Liver (tissue), 8 donors: ENCODE measurements at regions not wholly inside any gene's neighbourhood (a gene's known extent, or its start where the extent isn't known, plus 50 kb on each side); places are given as distances from the start of the nearest gene placed in this dataset.

ENCODE experiments used
- DNase-seq: peaks from one replicate; pipeline ENCODE4 v3.0.0-alpha.2; 2017; ENCODE audit warnings: low spot score
- H3K27ac ChIP-seq, 2 donors: one replicate each; pipeline ENCODE4 v1.7.0; 2013; ENCODE audit warnings: inconsistent platforms in 2 of 2, low read length in 2 of 2, control low read depth in 1 of 2, low read depth in 1 of 2, mild to moderate bottlenecking in 1 of 2
- H3K27me3 ChIP-seq, 4 donors: one replicate each; pipeline versions ENCODE4 v1.6.1 to v1.7.0; 2013; ENCODE audit warnings: low read length in 3 of 4, inconsistent platforms in 1 of 4, mild to moderate bottlenecking in 1 of 4, moderate library complexity in 1 of 4; ENCODE audit not compliant: control insufficient read depth in 4 of 4, insufficient read depth in 4 of 4
- H3K36me3 ChIP-seq, 4 donors: one replicate each; pipeline versions ENCODE4 v1.6.1 to v1.7.0; 2013; ENCODE audit warnings: low read length in 3 of 4, mild to moderate bottlenecking in 3 of 4, low read depth in 1 of 4, moderate library complexity in 1 of 4; ENCODE audit not compliant: control insufficient read depth in 4 of 4, insufficient read depth in 3 of 4
- H3K4me1 ChIP-seq, 4 donors: one replicate each; pipeline versions ENCODE4 v1.6.1 to v1.7.0; 2013; ENCODE audit warnings: low read length in 3 of 4, mild to moderate bottlenecking in 3 of 4, moderate library complexity in 1 of 4; ENCODE audit not compliant: control insufficient read depth in 4 of 4, insufficient read depth in 4 of 4
- H3K4me3 ChIP-seq, 3 donors: one replicate each; pipeline versions ENCODE4 v1.6.1 to v1.7.0; 2013; ENCODE audit warnings: low read length in 3 of 3, control low read depth in 1 of 3, low read depth in 1 of 3, mild to moderate bottlenecking in 1 of 3
- H3K9ac ChIP-seq, 2 donors: one replicate each; pipeline ENCODE4 v1.7.0; 2013; ENCODE audit warnings: low read length in 2 of 2, mild to moderate bottlenecking in 2 of 2, moderate library complexity in 2 of 2, control low read depth in 1 of 2, low read depth in 1 of 2
- H3K9me3 ChIP-seq, 4 donors: one replicate each; pipeline versions ENCODE4 v1.6.1 to v1.7.0; 2013; ENCODE audit warnings: low read length in 3 of 4; ENCODE audit not compliant: control insufficient read depth in 4 of 4
- EGR1 ChIP-seq, 2 donors: IDR thresholded peaks; 2 replicates each; pipeline ENCODE4 v1.6.1; 2016 to 2018; ENCODE audit warnings: antibody characterized with exemption in 2 of 2, low read depth in 2 of 2
- FOXA1 ChIP-seq: IDR thresholded peaks from 2 replicates; pipeline ENCODE4 v1.6.1; 2016; ENCODE audit warnings: antibody characterized with exemption
- FOXA2 ChIP-seq: IDR thresholded peaks from 2 replicates; pipeline ENCODE4 v1.6.1; 2016; ENCODE audit warnings: antibody characterized with exemption
- GABPA ChIP-seq, 2 donors: IDR thresholded peaks in 1 of 2; conservative IDR thresholded peaks in 1 of 2; 2 replicates each; pipeline ENCODE4 v1.6.1; 2016; ENCODE audit warnings: antibody characterized with exemption in 2 of 2, mild to moderate bottlenecking in 1 of 2, moderate library complexity in 1 of 2
- HNF4A ChIP-seq, 2 donors: conservative IDR thresholded peaks; 2 replicates each; pipeline ENCODE4 v1.6.1; 2016; ENCODE audit warnings: antibody characterized with exemption in 2 of 2, mild to moderate bottlenecking in 2 of 2
- HNF4G ChIP-seq: IDR thresholded peaks from 2 replicates; pipeline ENCODE4 v1.6.1; 2016; ENCODE audit warnings: antibody characterized with exemption
- JUND ChIP-seq, 2 donors: IDR thresholded peaks; 2 replicates each; pipeline ENCODE4 v1.6.1; 2016; ENCODE audit warnings: antibody characterized with exemption in 2 of 2
- MAX ChIP-seq: IDR thresholded peaks from 2 replicates; pipeline ENCODE4 v1.6.1; 2016; ENCODE audit warnings: antibody characterized with exemption
- RAD21 ChIP-seq, 2 donors: IDR thresholded peaks; 2 replicates each; pipeline ENCODE4 v1.6.1; 2016; ENCODE audit warnings: antibody characterized with exemption in 2 of 2, mild to moderate bottlenecking in 2 of 2
- RXRA ChIP-seq, 2 donors: IDR thresholded peaks; 2 replicates each; pipeline ENCODE4 v1.6.1; 2017 to 2018; ENCODE audit warnings: antibody characterized with exemption in 2 of 2, mild to moderate bottlenecking in 1 of 2
- SP1 ChIP-seq: IDR thresholded peaks from 2 replicates; pipeline ENCODE4 v1.6.1; 2018; ENCODE audit warnings: antibody characterized with exemption, mild to moderate bottlenecking
- TAF1 ChIP-seq: conservative IDR thresholded peaks from 2 replicates; pipeline ENCODE4 v1.6.1; 2016; ENCODE audit warnings: antibody characterized with exemption, mild to moderate bottlenecking
- WGBS: extraction: QIAGEN DNeasy Blood & Tissue Kit; methylation state at CpG from one replicate; pipeline ENCODE4 v1.1.7; 2013; 5-methylcytosine and 5-hydroxymethylcytosine counted together
- TF ChIP-seq, protein P1 (sequence below): fragments of 150-350 bp; IDR thresholded peaks from 2 replicates; pipeline ENCODE4 v1.5.1; 2017; ENCODE audit warnings: improper control_type of control experiment, low read depth, low read length; ENCODE audit not compliant: missing input control
- TF ChIP-seq, protein P2 (sequence below): IDR thresholded peaks from 2 replicates; pipeline ENCODE4 v1.6.1; 2016; ENCODE audit warnings: antibody characterized with exemption
- TF ChIP-seq, protein P3 (sequence below): IDR thresholded peaks from 2 replicates; pipeline ENCODE4 v1.6.1; 2016; ENCODE audit warnings: antibody characterized with exemption
- TF ChIP-seq, protein P4 (sequence below): IDR thresholded peaks from 2 replicates; pipeline ENCODE4 v1.6.1; 2016; ENCODE audit warnings: antibody characterized with exemption, mild to moderate bottlenecking
- donor health status: healthy.
- donor health status: healthy.
- donor health status: healthy.
- donor health status: healthy.
- donor health status: healthy.

GRCh38 chr12:71333418-71333817 lies 106.2 kb upstream of the LGR5 start:
- H3K36me3 ChIP-seq: no peaks in the 10 kb centered on the region
- WGBS: 83% methylated on average over 1 of the region's 1 CpG
- H3K27me3 ChIP-seq: peaks cover 0 to 2% (median 0%) of the 10 kb centered on the region in 4 donors
- H3K4me1 ChIP-seq: no peaks in the 10 kb centered on the region
- no peaks in the 10 kb centered on the region for H3K9me3 ChIP-seq
- TF ChIP-seq, protein P1, sequence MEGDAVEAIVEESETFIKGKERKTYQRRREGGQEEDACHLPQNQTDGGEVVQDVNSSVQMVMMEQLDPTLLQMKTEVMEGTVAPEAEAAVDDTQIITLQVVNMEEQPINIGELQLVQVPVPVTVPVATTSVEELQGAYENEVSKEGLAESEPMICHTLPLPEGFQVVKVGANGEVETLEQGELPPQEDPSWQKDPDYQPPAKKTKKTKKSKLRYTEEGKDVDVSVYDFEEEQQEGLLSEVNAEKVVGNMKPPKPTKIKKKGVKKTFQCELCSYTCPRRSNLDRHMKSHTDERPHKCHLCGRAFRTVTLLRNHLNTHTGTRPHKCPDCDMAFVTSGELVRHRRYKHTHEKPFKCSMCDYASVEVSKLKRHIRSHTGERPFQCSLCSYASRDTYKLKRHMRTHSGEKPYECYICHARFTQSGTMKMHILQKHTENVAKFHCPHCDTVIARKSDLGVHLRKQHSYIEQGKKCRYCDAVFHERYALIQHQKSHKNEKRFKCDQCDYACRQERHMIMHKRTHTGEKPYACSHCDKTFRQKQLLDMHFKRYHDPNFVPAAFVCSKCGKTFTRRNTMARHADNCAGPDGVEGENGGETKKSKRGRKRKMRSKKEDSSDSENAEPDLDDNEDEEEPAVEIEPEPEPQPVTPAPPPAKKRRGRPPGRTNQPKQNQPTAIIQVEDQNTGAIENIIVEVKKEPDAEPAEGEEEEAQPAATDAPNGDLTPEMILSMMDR: no peak
- no peak for TF ChIP-seq HNF4G
- TF ChIP-seq RAD21 (IDR thresholded peaks at IDR 0.05): no peak
- no peak for TF ChIP-seq GABPA (IDR thresholded peaks at IDR 0.05 in 1 of 2, conservative IDR thresholded peaks at IDR 0.05 in 1 of 2)
- no peak for TF ChIP-seq MAX
- TF ChIP-seq, protein P2, sequence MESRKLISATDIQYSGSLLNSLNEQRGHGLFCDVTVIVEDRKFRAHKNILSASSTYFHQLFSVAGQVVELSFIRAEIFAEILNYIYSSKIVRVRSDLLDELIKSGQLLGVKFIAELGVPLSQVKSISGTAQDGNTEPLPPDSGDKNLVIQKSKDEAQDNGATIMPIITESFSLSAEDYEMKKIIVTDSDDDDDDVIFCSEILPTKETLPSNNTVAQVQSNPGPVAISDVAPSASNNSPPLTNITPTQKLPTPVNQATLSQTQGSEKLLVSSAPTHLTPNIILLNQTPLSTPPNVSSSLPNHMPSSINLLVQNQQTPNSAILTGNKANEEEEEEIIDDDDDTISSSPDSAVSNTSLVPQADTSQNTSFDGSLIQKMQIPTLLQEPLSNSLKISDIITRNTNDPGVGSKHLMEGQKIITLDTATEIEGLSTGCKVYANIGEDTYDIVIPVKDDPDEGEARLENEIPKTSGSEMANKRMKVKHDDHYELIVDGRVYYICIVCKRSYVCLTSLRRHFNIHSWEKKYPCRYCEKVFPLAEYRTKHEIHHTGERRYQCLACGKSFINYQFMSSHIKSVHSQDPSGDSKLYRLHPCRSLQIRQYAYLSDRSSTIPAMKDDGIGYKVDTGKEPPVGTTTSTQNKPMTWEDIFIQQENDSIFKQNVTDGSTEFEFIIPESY: no peak
- no peak for TF ChIP-seq RXRA (IDR thresholded peaks at IDR 0.05)
- no peak for TF ChIP-seq EGR1 (IDR thresholded peaks at IDR 0.05; ENCODE audit: low read depth in 2 of 2)
- TF ChIP-seq FOXA1: no peak
- no peak for DNase-seq
- H3K27ac ChIP-seq: no peak overlapping the region
- H3K9ac ChIP-seq: no peak overlapping the region
- no peak overlapping the region for H3K4me3 ChIP-seq

DNA sequence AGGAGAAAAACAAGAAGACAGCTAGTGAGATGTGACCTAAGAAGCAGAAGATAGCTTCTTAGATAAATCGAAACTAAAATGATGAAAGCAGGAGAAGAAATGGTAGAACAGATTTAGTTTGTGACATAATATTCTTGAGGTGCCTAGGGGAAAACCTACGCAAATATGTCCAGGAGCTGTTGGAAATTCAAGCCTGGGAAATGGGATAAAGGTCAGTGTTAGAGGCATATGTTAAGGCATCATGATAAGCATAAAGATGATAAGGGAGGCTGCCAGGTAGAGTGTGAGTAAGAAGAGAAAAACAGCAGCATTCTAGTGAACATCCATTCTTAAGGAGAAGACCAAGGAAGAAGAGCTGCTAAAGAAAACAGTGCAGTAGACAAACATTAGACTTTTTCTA lies 109.6 kb upstream of the LGR5 start:
- TF ChIP-seq SP1: no peak
- TF ChIP-seq TAF1: no peak
- TF ChIP-seq FOXA2: no peak
- no peak for TF ChIP-seq HNF4G
- TF ChIP-seq EGR1 (IDR thresholded peaks at IDR 0.05; ENCODE audit: low read depth in 2 of 2): no peak
- H3K9ac ChIP-seq: no peak overlapping the region
- H3K4me3 ChIP-seq: no peak overlapping the region
- no peaks in the 10 kb centered on the region for H3K4me1 ChIP-seq
- H3K27me3 ChIP-seq: no peaks in the 10 kb centered on the region
- WGBS: 75% methylated on average over 2 of the region's 2 CpGs
- H3K27ac ChIP-seq: no peak overlapping the region
- no peaks in the 10 kb centered on the region for H3K9me3 ChIP-seq
- no peak for DNase-seq
- H3K36me3 ChIP-seq: no peaks in the 10 kb centered on the region

DNA sequence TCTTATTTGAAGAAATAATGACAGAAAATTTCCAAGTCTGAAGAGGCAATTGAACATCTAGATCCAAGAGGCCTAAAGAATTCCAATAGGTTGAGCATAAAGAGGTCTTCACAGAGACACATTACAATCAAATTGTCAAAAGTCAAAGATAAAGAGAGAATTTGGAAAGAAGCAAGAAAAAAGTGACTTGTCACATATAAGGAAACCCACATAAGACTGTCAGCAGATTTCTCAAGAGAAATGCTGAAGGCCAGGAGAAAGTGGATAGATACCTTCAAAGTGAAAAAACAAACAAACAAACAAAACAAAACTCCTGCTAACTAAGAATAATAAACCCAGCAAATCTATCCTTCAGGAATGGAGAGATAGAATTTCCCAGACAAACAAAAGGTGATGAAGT lies 118.1 kb upstream of the LGR5 start:
- Histone ChIP-seq H3K36me3 (no peaks in the 10 kb centered on the region), H3K4me1 (no peaks in the 10 kb centered on the region), H3K27ac (no peak overlapping the region), H3K27me3 (no peaks in the 10 kb centered on the region), H3K9ac (no peak overlapping the region), H3K9me3 (peaks cover 6 to 16% (median 9%) of the 10 kb centered on the region in 4 donors), H3K4me3 (no peak overlapping the region)
- DNase-seq: no peak
- no peak for TF ChIP-seq SP1
- TF ChIP-seq, protein P2: no peak
- TF ChIP-seq RAD21 (IDR thresholded peaks at IDR 0.05): no peak
- no peak for TF ChIP-seq FOXA1
- TF ChIP-seq JUND (IDR thresholded peaks at IDR 0.05): no peak
- no peak for TF ChIP-seq HNF4G
- no peak for TF ChIP-seq MAX
- TF ChIP-seq HNF4A (conservative IDR thresholded peaks at IDR 0.05): no peak
- no peak for TF ChIP-seq EGR1 (IDR thresholded peaks at IDR 0.05; ENCODE audit: low read depth in 2 of 2)
- TF ChIP-seq, protein P3, sequence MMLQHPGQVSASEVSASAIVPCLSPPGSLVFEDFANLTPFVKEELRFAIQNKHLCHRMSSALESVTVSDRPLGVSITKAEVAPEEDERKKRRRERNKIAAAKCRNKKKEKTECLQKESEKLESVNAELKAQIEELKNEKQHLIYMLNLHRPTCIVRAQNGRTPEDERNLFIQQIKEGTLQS: no peak
- TF ChIP-seq, protein P4, sequence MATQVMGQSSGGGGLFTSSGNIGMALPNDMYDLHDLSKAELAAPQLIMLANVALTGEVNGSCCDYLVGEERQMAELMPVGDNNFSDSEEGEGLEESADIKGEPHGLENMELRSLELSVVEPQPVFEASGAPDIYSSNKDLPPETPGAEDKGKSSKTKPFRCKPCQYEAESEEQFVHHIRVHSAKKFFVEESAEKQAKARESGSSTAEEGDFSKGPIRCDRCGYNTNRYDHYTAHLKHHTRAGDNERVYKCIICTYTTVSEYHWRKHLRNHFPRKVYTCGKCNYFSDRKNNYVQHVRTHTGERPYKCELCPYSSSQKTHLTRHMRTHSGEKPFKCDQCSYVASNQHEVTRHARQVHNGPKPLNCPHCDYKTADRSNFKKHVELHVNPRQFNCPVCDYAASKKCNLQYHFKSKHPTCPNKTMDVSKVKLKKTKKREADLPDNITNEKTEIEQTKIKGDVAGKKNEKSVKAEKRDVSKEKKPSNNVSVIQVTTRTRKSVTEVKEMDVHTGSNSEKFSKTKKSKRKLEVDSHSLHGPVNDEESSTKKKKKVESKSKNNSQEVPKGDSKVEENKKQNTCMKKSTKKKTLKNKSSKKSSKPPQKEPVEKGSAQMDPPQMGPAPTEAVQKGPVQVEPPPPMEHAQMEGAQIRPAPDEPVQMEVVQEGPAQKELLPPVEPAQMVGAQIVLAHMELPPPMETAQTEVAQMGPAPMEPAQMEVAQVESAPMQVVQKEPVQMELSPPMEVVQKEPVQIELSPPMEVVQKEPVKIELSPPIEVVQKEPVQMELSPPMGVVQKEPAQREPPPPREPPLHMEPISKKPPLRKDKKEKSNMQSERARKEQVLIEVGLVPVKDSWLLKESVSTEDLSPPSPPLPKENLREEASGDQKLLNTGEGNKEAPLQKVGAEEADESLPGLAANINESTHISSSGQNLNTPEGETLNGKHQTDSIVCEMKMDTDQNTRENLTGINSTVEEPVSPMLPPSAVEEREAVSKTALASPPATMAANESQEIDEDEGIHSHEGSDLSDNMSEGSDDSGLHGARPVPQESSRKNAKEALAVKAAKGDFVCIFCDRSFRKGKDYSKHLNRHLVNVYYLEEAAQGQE: no peak
